ENCODE measurements at regions not wholly inside any gene's neighbourhood (a gene's known extent, or its start where the extent isn't known, plus 50 kb on each side); places are given as distances from the start of the nearest gene placed in this dataset.
A peak's percentile ranks its signal among the peaks of the same experiment; 100 is the strongest.

DNA sequence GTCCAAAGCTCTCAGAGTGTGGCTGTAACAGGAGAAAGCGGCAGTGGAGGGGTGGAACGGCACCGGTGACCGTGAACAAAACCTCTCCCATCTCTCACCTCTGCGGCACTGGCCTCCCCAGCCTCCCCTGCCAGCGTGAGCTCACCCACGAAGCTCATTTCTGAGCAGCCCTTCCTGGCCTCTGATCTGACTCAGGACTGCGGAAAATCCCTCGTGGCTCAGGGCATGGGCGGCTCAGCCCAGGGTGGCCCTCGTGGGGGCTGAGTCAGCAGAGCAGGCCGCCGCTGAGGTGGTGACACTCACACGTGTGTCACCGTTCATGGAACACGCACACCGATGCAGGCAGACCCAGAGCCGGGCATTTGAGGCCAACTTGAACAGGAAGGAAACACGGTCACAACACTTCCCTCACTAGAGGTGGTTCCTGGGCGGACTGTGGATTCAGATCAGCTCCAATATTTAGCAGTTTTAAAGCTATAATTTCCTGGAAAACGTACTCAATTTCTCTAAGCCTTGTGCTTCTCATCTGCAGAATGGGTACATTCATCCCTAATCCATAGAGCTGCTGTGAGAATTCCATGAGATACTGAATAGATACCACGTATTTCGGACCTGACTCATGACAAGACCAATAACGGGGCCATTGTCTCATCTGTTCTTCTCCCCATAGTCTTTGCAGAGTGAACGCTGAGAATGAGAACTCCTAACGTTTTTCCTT lies 115.0 kb upstream of the TMPRSS2 start:
- no peak overlapping the region for H3K27ac ChIP-seq (ENCODE audit: insufficient read depth, low read depth, low read length, poor library complexity, severe bottlenecking)
- H3K36me3 ChIP-seq (ENCODE audit: control insufficient read depth, insufficient read depth, low read length) = no peaks in the 10 kb centered on the region
- 93% methylated on average over 26 of the region's 26 CpGs for WGBS, 2 experiments
- H3K9me3 ChIP-seq (ENCODE audit: control insufficient read depth, low read length) = no peaks in the 10 kb centered on the region
- no peak overlapping the region for H3K4me3 ChIP-seq (ENCODE audit: insufficient read depth, low read depth, low read length)
- no peaks in the 10 kb centered on the region for H3K4me1 ChIP-seq (ENCODE audit: control insufficient read depth, insufficient read depth, low read length)
- no peaks in the 10 kb centered on the region for H3K27me3 ChIP-seq (ENCODE audit: control insufficient read depth, insufficient read depth, low read length, poor library complexity, severe bottlenecking)

DNA sequence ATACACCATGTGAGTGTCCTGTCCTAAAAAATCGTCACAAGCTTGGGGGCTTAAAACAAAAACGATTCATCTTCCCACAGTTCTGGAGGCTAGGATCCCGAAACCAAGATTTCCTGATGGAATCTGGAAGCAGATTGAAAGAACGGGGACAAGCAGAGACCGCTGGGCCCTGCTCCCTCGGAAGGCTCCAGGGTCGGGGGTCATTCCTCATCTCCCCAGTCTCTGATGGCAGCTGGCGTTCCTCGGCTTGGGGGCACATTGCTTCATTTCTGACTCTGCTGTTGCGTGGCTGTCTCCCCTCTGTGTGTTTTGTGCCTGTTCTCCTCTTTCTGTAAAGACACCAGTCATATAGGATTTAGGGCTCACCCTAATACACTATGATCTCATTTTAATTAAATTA lies 114.2 kb upstream of the TMPRSS2 start:
- Histone ChIP-seq H3K9me3 (ENCODE audit: control insufficient read depth, low read length) (no peaks in the 10 kb centered on the region), H3K27me3 (ENCODE audit: control insufficient read depth, insufficient read depth, low read length, poor library complexity, severe bottlenecking) (no peaks in the 10 kb centered on the region), H3K36me3 (ENCODE audit: control insufficient read depth, insufficient read depth, low read length) (no peaks in the 10 kb centered on the region), H3K4me1 (ENCODE audit: control insufficient read depth, insufficient read depth, low read length) (no peaks in the 10 kb centered on the region), H3K4me3 (ENCODE audit: insufficient read depth, low read depth, low read length) (no peak overlapping the region), H3K27ac (ENCODE audit: insufficient read depth, low read depth, low read length, poor library complexity, severe bottlenecking) (no peak overlapping the region)
- WGBS, 2 experiments = 89 to 93% methylated on average over 10 of the region's 10 CpGs

GRCh38 chr21:41621513-41621912 lies 113.6 kb upstream of the TMPRSS2 start:
- H3K9me3 ChIP-seq (ENCODE audit: control insufficient read depth, low read length) = no peaks in the 10 kb centered on the region
- WGBS, 2 experiments = 92 to 96% methylated on average over 10 of the region's 10 CpGs

GRCh38 chr21:41620982-41621381 lies 113.0 kb upstream of the TMPRSS2 start:
- 83 to 87% methylated on average over 8 of the region's 8 CpGs for WGBS, 2 experiments
- Histone ChIP-seq H3K9me3 (ENCODE audit: control insufficient read depth, low read length) (no peaks in the 10 kb centered on the region), H3K36me3 (ENCODE audit: control insufficient read depth, insufficient read depth, low read length) (no peaks in the 10 kb centered on the region), H3K27me3 (ENCODE audit: control insufficient read depth, insufficient read depth, low read length, poor library complexity, severe bottlenecking) (no peaks in the 10 kb centered on the region), H3K4me3 (ENCODE audit: insufficient read depth, low read depth, low read length) (no peak overlapping the region), H3K27ac (ENCODE audit: insufficient read depth, low read depth, low read length, poor library complexity, severe bottlenecking) (no peak overlapping the region), H3K4me1 (ENCODE audit: control insufficient read depth, insufficient read depth, low read length) (no peaks in the 10 kb centered on the region)

More at GRCh38 chr21:41621513-41621912, 113.6 kb upstream of the TMPRSS2 start:
- H3K4me3 ChIP-seq (ENCODE audit: insufficient read depth, low read depth, low read length) = no peak overlapping the region
- H3K4me1 ChIP-seq (ENCODE audit: control insufficient read depth, insufficient read depth, low read length) = no peaks in the 10 kb centered on the region
- no peaks in the 10 kb centered on the region for H3K36me3 ChIP-seq (ENCODE audit: control insufficient read depth, insufficient read depth, low read length)
- no peaks in the 10 kb centered on the region for H3K27me3 ChIP-seq (ENCODE audit: control insufficient read depth, insufficient read depth, low read length, poor library complexity, severe bottlenecking)
- H3K27ac ChIP-seq (ENCODE audit: insufficient read depth, low read depth, low read length, poor library complexity, severe bottlenecking) = no peak overlapping the region

DNA sequence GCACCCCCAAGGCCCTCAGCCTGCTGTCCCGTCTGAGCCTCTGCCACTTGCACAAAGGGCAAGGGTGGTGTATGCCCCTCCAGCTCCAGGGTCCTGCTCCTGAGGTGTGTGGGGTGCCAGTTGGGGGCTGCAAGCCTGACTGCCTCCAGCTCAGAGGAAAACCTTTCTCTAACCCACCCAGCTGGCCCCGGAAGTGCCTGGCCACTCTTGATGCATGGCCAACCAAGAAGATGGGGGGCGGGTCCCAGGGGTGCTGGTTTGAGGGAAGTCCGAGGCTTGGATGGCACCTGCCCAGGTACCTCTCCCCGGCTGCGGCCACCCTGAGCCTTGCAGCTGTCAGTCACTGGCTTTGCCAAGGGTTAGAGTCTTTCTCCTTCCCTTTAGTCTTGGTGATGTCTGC lies 112.6 kb upstream of the TMPRSS2 start:
- WGBS, 2 experiments = 91 to 93% methylated on average over 6 of the region's 6 CpGs
- no peaks in the 10 kb centered on the region for H3K36me3 ChIP-seq (ENCODE audit: control insufficient read depth, insufficient read depth, low read length)

GRCh38 chr21:41616031-41616591 lies 108.2 kb upstream of the TMPRSS2 start:
- Histone ChIP-seq H3K27me3 (ENCODE audit: control insufficient read depth, insufficient read depth, low read length, poor library complexity, severe bottlenecking) (no peaks in the 10 kb centered on the region), H3K27ac (ENCODE audit: insufficient read depth, low read depth, low read length, poor library complexity, severe bottlenecking) (no peak overlapping the region), H3K9me3 (ENCODE audit: control insufficient read depth, low read length) (no peaks in the 10 kb centered on the region), H3K4me1 (ENCODE audit: control insufficient read depth, insufficient read depth, low read length) (peaks cover 13% of the 10 kb centered on the region), H3K36me3 (ENCODE audit: control insufficient read depth, insufficient read depth, low read length) (no peaks in the 10 kb centered on the region), H3K4me3 (ENCODE audit: insufficient read depth, low read depth, low read length) (no peak overlapping the region)
- WGBS, 2 experiments = 89 to 91% methylated on average over 8 of the region's 8 CpGs

More for the DNA sequence above, 112.6 kb upstream of the TMPRSS2 start:
- Histone ChIP-seq H3K27ac (ENCODE audit: insufficient read depth, low read depth, low read length, poor library complexity, severe bottlenecking) (no peak overlapping the region), H3K27me3 (ENCODE audit: control insufficient read depth, insufficient read depth, low read length, poor library complexity, severe bottlenecking) (no peaks in the 10 kb centered on the region), H3K9me3 (ENCODE audit: control insufficient read depth, low read length) (no peaks in the 10 kb centered on the region), H3K4me3 (ENCODE audit: insufficient read depth, low read depth, low read length) (no peak overlapping the region), H3K4me1 (ENCODE audit: control insufficient read depth, insufficient read depth, low read length) (no peaks in the 10 kb centered on the region)

DNA sequence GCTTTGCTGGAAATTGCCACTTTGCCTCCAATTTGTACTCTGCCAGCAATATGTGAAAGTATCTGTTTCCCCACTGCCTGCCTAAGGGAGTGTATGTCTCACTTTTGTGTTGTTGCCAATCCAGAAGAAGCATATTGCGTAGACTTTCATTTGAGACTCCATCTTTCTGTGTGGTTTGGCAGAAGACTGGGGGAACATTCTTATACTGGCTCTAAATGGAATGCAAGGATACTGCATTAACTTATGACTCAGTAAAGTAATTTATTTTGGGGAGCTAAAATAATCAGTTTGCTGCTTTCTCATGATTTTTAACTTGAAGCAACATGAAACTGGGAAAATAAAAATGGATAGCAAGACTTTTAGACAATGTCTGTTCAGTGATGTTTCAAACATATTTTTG lies 107.7 kb upstream of the TMPRSS2 start:
- WGBS, 2 experiments = 91 to 100% methylated on average over 1 of the region's 1 CpG
- Histone ChIP-seq H3K27ac (ENCODE audit: insufficient read depth, low read depth, low read length, poor library complexity, severe bottlenecking) (no peak overlapping the region), H3K36me3 (ENCODE audit: control insufficient read depth, insufficient read depth, low read length) (no peaks in the 10 kb centered on the region), H3K27me3 (ENCODE audit: control insufficient read depth, insufficient read depth, low read length, poor library complexity, severe bottlenecking) (no peaks in the 10 kb centered on the region), H3K4me3 (ENCODE audit: insufficient read depth, low read depth, low read length) (no peak overlapping the region), H3K4me1 (ENCODE audit: control insufficient read depth, insufficient read depth, low read length) (peaks cover 13% of the 10 kb centered on the region), H3K9me3 (ENCODE audit: control insufficient read depth, low read length) (no peaks in the 10 kb centered on the region)

- no peak overlapping the region for H3K27ac ChIP-seq (ENCODE audit: insufficient read depth, low read depth, low read length, poor library complexity, severe bottlenecking)
- WGBS, 2 experiments = 89 to 95% methylated on average over 12 of the region's 12 CpGs
- no peaks in the 10 kb centered on the region for H3K27me3 ChIP-seq (ENCODE audit: control insufficient read depth, insufficient read depth, low read length, poor library complexity, severe bottlenecking)
- H3K4me1 ChIP-seq (ENCODE audit: control insufficient read depth, insufficient read depth, low read length) = peaks cover 13% of the 10 kb centered on the region
- no peak overlapping the region for H3K4me3 ChIP-seq (ENCODE audit: insufficient read depth, low read depth, low read length)
- H3K36me3 ChIP-seq (ENCODE audit: control insufficient read depth, insufficient read depth, low read length) = no peaks in the 10 kb centered on the region
- no peaks in the 10 kb centered on the region for H3K9me3 ChIP-seq (ENCODE audit: control insufficient read depth, low read length)
Measured at GRCh38 chr21:41614511-41614910, 106.6 kb upstream of the TMPRSS2 start.

DNA sequence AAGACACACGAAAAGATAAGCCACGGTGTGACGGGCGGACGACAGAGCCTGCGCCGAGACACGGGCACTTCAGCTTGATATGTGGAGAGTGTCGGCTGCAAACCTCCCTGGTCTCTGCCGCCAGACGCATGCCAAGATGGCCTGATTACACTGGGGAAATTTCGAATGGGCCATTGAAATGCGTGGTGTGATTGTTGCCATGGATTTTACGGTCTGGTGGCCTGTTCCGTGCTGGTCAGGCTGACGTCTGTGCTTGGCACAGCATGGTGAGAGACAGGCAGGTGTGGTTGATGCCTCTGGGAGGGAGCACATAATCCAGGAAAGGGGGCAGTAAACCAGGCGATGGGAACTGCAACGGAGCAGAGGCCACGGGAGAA lies 105.6 kb upstream of the TMPRSS2 start:
- no peaks in the 10 kb centered on the region for H3K27me3 ChIP-seq (ENCODE audit: control insufficient read depth, insufficient read depth, low read length, poor library complexity, severe bottlenecking)
- H3K27ac ChIP-seq (ENCODE audit: insufficient read depth, low read depth, low read length, poor library complexity, severe bottlenecking) = no peak overlapping the region
- WGBS, 2 experiments = 89 to 90% methylated on average over 19 of the region's 19 CpGs
- no peaks in the 10 kb centered on the region for H3K9me3 ChIP-seq (ENCODE audit: control insufficient read depth, low read length)
- no peaks in the 10 kb centered on the region for H3K36me3 ChIP-seq (ENCODE audit: control insufficient read depth, insufficient read depth, low read length)
- H3K4me1 ChIP-seq (ENCODE audit: control insufficient read depth, insufficient read depth, low read length) = peaks cover 13% of the 10 kb centered on the region
- H3K4me3 ChIP-seq (ENCODE audit: insufficient read depth, low read depth, low read length) = no peak overlapping the region

GRCh38 chr21:41612674-41613532 lies 104.9 kb upstream of the TMPRSS2 start:
- Histone ChIP-seq H3K4me1 (ENCODE audit: control insufficient read depth, insufficient read depth, low read length) (peaks cover 13% of the 10 kb centered on the region), H3K4me3 (ENCODE audit: insufficient read depth, low read depth, low read length) (no peak overlapping the region), H3K27me3 (ENCODE audit: control insufficient read depth, insufficient read depth, low read length, poor library complexity, severe bottlenecking) (no peaks in the 10 kb centered on the region), H3K36me3 (ENCODE audit: control insufficient read depth, insufficient read depth, low read length) (no peaks in the 10 kb centered on the region), H3K27ac (ENCODE audit: insufficient read depth, low read depth, low read length, poor library complexity, severe bottlenecking) (peak overlapping the region; percentile 21), H3K9me3 (ENCODE audit: control insufficient read depth, low read length) (no peaks in the 10 kb centered on the region)
- 45 to 47% methylated on average over 21 of the region's 21 CpGs for WGBS, 2 experiments

All from ectodermal cell (in vitro differentiated cells).